ENCODE measurements at regions not wholly inside any gene's neighbourhood (a gene's known extent, or its start where the extent isn't known, plus 50 kb on each side); places are given as distances from the start of the nearest gene placed in this dataset.
A peak's percentile ranks its signal among the peaks of the same experiment; 100 is the strongest.

GRCh38 chr18:22667616-22668422 is 250.1 kb upstream of the CTAGE1 start:
- H3K4me3 ChIP-seq (ENCODE audit: low read depth, low read length), result no peak overlapping the region
- no peak for TF ChIP-seq CTCF (IDR thresholded peaks at IDR 0.05; ENCODE audit: insufficient read depth, low read depth, low read length)
- peak; percentile 85 for DNase-seq (ENCODE audit: low read depth)

GRCh38 chr18:22668496-22668895 is 250.8 kb upstream of the CTAGE1 start:
- no peak overlapping the region for H3K4me3 ChIP-seq (ENCODE audit: low read depth, low read length)
- no peak for DNase-seq (ENCODE audit: low read depth)
- TF ChIP-seq CTCF (IDR thresholded peaks at IDR 0.05; ENCODE audit: insufficient read depth, low read depth, low read length), result no peak

GRCh38 chr18:22670914-22671313 is 253.2 kb upstream of the CTAGE1 start:
- TF ChIP-seq CTCF (IDR thresholded peaks at IDR 0.05; ENCODE audit: insufficient read depth, low read depth, low read length), result no peak
- DNase-seq (ENCODE audit: low read depth), result no peak
- H3K4me3 ChIP-seq (ENCODE audit: low read depth, low read length), result no peak overlapping the region

- DNase-seq (ENCODE audit: low read depth), result no peak
- no peak for TF ChIP-seq CTCF (IDR thresholded peaks at IDR 0.05; ENCODE audit: insufficient read depth, low read depth, low read length)
- H3K4me3 ChIP-seq (ENCODE audit: low read depth, low read length), result no peak overlapping the region
Observed at GRCh38 chr18:22673182-22673862, 255.6 kb upstream of the CTAGE1 start.

GRCh38 chr18:22674272-22674671 is 256.6 kb upstream of the CTAGE1 start:
- no peak overlapping the region for H3K4me3 ChIP-seq (ENCODE audit: low read depth, low read length)
- peak; percentile 91 for DNase-seq (ENCODE audit: low read depth)
- TF ChIP-seq CTCF (IDR thresholded peaks at IDR 0.05; ENCODE audit: insufficient read depth, low read depth, low read length), result no peak

- no peak overlapping the region for H3K4me3 ChIP-seq (ENCODE audit: low read depth, low read length)
- DNase-seq (ENCODE audit: low read depth), result no peak
- no peak for TF ChIP-seq CTCF (IDR thresholded peaks at IDR 0.05; ENCODE audit: insufficient read depth, low read depth, low read length)
Observed at GRCh38 chr18:22675006-22675405, 257.3 kb upstream of the CTAGE1 start.
